ENCODE measurements at regions not wholly inside any gene's neighbourhood (a gene's known extent, or its start where the extent isn't known, plus 50 kb on each side); places are given as distances from the start of the nearest gene placed in this dataset.

DNA sequence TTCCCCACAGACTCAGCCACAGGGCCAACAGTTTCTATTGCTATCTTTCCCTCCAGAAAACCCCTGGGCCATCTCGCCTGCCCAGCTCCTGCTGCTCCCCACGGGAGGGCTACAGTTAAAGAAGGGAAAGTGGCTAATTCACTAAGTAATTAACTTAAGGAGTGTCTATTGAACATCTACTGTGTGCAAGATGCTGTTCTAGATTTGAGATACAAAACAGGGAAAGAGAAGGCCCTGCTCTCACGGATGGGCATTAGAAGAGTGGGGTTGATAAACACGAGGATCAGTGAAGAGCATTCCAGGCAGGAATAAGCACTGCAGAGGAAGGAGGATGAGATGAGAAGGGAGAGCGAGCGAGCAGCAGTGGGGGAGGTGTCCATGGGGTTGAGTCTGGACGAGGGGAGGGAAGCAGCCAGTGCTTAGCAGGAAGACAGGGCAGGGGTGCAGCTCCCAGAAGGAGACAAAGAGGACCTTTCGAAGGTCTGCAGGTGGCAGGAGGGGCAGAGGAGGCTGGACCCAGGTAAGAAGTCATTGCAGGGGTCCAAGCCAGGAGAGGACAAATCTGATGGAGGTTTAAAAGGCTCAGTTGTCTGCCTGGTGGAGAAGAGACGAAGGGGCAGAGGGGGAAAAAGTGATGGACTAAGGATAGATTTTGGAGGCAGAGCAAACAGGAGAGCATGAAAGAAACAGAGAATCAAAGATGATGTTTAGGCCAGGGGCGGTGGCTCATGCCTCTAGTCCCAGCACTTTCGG, 64.7 kb downstream of the KLF15 start:
- H3K27ac ChIP-seq: no peak overlapping the region
- TF ChIP-seq, protein P1, sequence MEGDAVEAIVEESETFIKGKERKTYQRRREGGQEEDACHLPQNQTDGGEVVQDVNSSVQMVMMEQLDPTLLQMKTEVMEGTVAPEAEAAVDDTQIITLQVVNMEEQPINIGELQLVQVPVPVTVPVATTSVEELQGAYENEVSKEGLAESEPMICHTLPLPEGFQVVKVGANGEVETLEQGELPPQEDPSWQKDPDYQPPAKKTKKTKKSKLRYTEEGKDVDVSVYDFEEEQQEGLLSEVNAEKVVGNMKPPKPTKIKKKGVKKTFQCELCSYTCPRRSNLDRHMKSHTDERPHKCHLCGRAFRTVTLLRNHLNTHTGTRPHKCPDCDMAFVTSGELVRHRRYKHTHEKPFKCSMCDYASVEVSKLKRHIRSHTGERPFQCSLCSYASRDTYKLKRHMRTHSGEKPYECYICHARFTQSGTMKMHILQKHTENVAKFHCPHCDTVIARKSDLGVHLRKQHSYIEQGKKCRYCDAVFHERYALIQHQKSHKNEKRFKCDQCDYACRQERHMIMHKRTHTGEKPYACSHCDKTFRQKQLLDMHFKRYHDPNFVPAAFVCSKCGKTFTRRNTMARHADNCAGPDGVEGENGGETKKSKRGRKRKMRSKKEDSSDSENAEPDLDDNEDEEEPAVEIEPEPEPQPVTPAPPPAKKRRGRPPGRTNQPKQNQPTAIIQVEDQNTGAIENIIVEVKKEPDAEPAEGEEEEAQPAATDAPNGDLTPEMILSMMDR (conservative IDR thresholded peaks at IDR 0.05): no peak

DNA sequence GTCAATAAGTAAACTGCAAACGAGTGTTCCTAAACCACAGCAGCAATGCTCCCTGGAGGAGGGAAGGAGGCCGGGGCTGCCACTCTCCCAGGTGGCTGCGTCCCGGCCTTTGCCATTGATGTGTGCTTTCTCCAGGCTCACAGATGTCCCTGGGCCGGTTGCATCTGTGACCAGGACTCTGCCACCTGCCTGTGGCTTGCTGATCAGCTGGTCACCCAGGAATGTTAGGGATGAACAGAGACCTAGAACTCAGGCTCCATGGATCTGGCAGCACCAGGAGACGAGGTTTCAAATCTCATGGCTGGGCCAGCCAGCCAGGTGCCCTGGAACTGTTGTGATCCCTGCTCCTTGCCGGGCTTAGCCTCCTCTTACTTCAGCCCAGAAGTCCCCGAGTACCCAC, 65.7 kb downstream of the KLF15 start:
- H3K27ac ChIP-seq: no peak overlapping the region
- TF ChIP-seq, protein P1 (conservative IDR thresholded peaks at IDR 0.05): no peak

DNA sequence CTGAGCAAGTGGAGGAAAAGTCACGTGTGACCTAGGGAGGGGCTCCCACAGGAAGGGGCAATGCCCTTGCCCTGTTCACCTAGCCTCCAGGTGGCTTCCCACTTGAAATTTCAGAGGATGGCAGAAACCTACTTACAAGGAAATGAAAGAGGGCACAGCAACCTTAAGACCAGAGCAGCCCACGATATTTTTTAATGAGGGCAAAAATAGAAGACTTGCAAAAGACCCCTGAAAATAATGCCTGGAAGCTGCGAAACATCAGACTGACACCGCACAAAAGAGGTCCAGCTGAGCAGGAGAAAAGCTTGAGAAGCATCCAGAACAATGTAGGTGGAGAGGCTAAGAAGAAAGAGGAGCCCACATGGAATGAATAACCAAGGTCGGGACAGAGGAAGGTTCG, 66.1 kb downstream of the KLF15 start:
- H3K27ac ChIP-seq: no peak overlapping the region
- TF ChIP-seq, protein P1 (conservative IDR thresholded peaks at IDR 0.05): no peak

DNA sequence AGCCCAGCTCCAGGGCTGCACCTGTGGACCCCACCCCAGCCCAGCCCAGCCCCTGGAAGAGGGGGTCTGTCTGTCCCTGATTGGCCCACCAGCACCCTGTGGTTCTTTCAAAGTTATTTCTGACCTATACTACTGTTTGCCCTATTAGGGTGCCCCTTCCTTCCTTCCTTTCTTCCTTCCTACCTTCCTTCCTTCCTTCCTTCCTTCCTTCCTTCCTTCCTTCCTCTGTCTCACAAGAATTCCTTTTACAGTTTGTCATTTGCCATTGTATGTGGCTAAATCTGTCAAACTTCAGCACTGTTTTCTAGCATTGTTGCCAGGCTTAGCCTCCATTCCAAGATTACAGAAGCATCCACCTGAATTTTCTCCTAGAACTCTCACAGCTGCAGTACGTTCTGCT, 66.9 kb downstream of the KLF15 start:
- TF ChIP-seq, protein P1 (conservative IDR thresholded peaks at IDR 0.05): no peak
- no peak overlapping the region for H3K27ac ChIP-seq

DNA sequence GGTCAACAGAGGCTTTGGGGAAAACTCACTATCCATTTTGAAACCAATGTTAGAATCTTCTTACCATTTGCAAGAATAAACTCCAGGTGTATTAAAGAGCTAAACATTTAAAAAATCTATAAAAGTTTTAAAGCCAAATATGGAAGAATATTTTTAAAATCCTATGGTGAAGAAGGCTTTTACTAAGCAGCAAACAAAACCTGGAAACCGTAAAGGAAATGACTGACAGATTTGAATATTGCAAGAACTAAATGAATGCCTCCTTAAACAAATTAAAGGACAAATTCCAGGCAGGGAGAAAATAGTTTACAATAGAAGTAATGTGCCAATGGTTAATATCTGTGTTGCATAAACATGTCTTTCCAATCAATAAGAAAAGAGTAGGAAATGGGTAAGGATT, 68.1 kb downstream of the KLF15 start:
- TF ChIP-seq, protein P1 (conservative IDR thresholded peaks at IDR 0.05): no peak
- no peak overlapping the region for H3K27ac ChIP-seq

DNA sequence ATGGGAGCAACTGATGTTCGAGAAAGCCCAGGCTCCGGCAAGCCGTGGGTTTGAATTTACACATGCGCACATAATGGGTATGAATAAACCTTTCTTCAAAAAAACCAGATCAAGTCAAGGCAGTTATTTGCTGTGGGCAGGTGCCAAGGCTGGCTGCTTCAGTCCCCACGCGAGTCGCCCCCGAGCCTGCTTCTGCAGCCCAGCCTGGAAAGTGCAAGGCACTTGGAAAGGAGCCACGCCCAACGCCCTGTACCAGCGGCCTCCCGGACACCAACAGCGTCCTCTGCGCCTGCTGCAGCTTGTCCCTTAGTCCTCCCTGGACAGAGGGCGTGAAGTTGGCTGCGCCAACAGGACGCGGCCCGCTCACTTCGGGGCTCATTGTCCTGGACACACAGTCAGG, 68.9 kb downstream of the KLF15 start:
- no peak overlapping the region for H3K27ac ChIP-seq
- TF ChIP-seq, protein P1 (conservative IDR thresholded peaks at IDR 0.05): no peak

DNA sequence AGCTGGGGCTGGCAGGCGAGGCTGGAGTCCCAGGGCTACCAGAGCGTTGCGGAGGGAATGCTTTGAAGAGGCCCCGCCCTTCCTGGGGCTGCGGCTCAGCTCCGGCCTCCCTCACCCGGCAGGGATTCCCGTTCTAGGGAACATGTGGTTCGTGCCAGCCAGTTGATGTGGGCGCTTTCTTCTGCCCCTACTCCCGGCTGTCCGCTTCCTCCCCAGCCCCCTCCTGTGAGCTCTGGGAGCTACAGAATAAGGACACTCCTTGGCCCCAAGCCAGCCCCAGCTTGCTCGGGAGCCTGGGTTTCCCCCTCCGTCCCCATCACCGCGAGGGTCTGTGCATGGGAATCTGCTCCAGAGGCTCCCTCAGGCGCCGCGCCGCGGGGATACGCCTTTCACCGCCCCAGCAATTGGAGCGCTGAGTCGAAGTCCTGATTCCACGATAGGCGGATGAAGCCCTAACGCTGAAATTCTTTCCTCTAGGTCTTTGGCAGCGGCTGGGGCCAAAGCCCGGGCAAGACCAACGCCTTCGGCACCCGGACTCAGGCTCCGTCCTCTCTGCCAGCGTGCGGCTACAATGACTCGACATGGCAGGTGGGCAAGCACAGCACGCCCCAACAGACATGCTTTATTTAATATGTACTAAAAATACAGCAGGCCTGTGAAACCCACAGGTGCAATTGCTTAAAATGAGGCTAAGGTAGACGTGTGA, 69.5 kb downstream of the KLF15 start:
- TF ChIP-seq, protein P1 (conservative IDR thresholded peaks at IDR 0.05): no peak
- peak overlapping the region; percentile 34; the same call in 1 of the 2 replicates for H3K27ac ChIP-seq

All from VCaP (cell line).